ENCODE measurements at regions not wholly inside any gene's neighbourhood (a gene's known extent, or its start where the extent isn't known, plus 50 kb on each side); places are given as distances from the start of the nearest gene placed in this dataset.

DNA sequence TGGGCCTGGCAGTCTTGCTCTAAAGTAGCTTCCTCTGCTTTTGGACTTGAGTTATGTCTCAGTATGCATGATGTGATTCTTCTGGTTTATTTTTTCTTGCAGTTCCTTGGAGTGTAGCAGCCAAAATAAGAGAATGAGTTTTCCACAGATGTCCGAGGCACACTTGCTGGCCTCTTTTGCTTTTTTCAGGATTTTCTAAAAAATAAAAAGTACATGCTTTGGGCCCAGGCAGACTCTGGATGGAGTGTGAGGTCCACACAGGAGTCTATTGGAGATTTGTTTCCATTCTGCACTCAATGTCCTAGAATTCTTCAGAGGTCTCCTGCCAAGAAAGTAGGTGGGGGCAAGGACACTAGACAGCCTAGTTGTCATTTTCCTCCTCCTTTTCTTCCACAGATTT, 477.6 kb downstream of the EPM2A start:
- H3K36me3 ChIP-seq (ENCODE audit: control insufficient read depth in 2 of 4, insufficient read depth in 4 of 4, low read length in 3 of 4): no peaks in the 10 kb centered on the region
- CTCF ChIA-PET (ENCODE audit: partially characterized antibody): no interaction called here
- no peak overlapping the region for H2AK5ac ChIP-seq (ENCODE audit: low read depth, low read length)
- WGBS, 2 experiments (ENCODE audit: extremely low coverage in 1 of 2, insufficient coverage in 1 of 2, insufficient read length in 1 of 2, insufficient replicate concordance in 2 of 2, low coverage in 1 of 2, low lambda C conversion rate in 2 of 2, missing lambda C conversion rate in 1 of 2): 85% methylated on average over 1 of the region's 1 CpG; no CpG with 5 or more reads in 1 of the 2 experiments
- H3K9me3 ChIP-seq (ENCODE audit: insufficient read depth in 2 of 2, low read depth in 1 of 2, low read length in 1 of 2): no peaks in the 10 kb centered on the region
- no peaks in the 10 kb centered on the region for H3K79me1 ChIP-seq (ENCODE audit: low read depth, low read length)
- H2BK15ac ChIP-seq (ENCODE audit: low read length): no peak overlapping the region
- no peaks in the 10 kb centered on the region for H3K79me2 ChIP-seq (ENCODE audit: control insufficient read depth in 1 of 2, insufficient read depth in 2 of 2, low read length in 2 of 2)
- no peak overlapping the region for H3K4me3 ChIP-seq (ENCODE audit: extremely low read depth in 1 of 4, insufficient read depth in 2 of 4, low read depth in 3 of 4, low read length in 4 of 4)
- TF ChIP-seq BRCA1 (IDR thresholded peaks at IDR 0.05; ENCODE audit: low read depth, low read length): no peak
- no peak for TF ChIP-seq JUND (IDR thresholded peaks at IDR 0.05; ENCODE audit: low read length)
- no peak for TF ChIP-seq EP300 (IDR thresholded peaks at IDR 0.05; ENCODE audit: borderline replicate concordance in 1 of 2, low read depth in 2 of 2, low read length in 2 of 2)
- no peak for TF ChIP-seq TEAD4 (IDR thresholded peaks at IDR 0.05; ENCODE audit: low read depth, low read length)
- TF ChIP-seq RNF2 (IDR thresholded peaks at IDR 0.05; ENCODE audit: borderline replicate concordance, low read depth, low read length, missing control alignments, poor library complexity, severe bottlenecking): no peak
- no peak for TF ChIP-seq ASH2L (IDR thresholded peaks at IDR 0.05; ENCODE audit: low read length)
- TF ChIP-seq GTF2F1 (IDR thresholded peaks at IDR 0.05; ENCODE audit: borderline replicate concordance, low read depth, low read length): no peak
- TF ChIP-seq BACH1 (IDR thresholded peaks at IDR 0.05; ENCODE audit: low read length): no peak
- TF ChIP-seq HDAC2 (IDR thresholded peaks at IDR 0.05; ENCODE audit: borderline replicate concordance in 1 of 2, low read depth in 2 of 2, low read length in 2 of 2): no peak
- TF ChIP-seq RXRA (IDR thresholded peaks at IDR 0.05; ENCODE audit: insufficient read depth, low read depth, low read length): no peak
- no peak for TF ChIP-seq KDM5A (IDR thresholded peaks at IDR 0.05; ENCODE audit: low read length)
- no peak for TF ChIP-seq E2F6 (IDR thresholded peaks at IDR 0.05)
- TF ChIP-seq CEBPB (IDR thresholded peaks at IDR 0.05; ENCODE audit: low read depth, low read length): no peak
- TF ChIP-seq, protein P1, sequence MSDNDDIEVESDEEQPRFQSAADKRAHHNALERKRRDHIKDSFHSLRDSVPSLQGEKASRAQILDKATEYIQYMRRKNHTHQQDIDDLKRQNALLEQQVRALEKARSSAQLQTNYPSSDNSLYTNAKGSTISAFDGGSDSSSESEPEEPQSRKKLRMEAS (IDR thresholded peaks at IDR 0.05): no peak
- POLR2A ChIA-PET (ENCODE audit: partially characterized antibody): no interaction called here
- H4K8ac ChIP-seq (ENCODE audit: extremely low read depth, insufficient read depth, low read length): no peak overlapping the region
- no peak overlapping the region for H2BK120ac ChIP-seq (replicated peaks; ENCODE audit: low read depth, low read length)
- H3K23ac ChIP-seq (ENCODE audit: insufficient read length): no peak overlapping the region
- no peak overlapping the region for H2BK20ac ChIP-seq (ENCODE audit: low read length)
- H3K14ac ChIP-seq (ENCODE audit: insufficient read length): no peak overlapping the region
- no peak overlapping the region for H3K18ac ChIP-seq (ENCODE audit: extremely low read depth, low read length)
- no peak for DNase-seq (ENCODE audit: low read depth in 1 of 2, low spot score in 2 of 2)
- H4K5ac ChIP-seq (ENCODE audit: insufficient read length, low read depth, low read length): no peak overlapping the region
- H2BK5ac ChIP-seq (ENCODE audit: low read depth, low read length): no peak overlapping the region
- FAIRE-seq: no peak
- H3K9ac ChIP-seq (replicated peaks in 1 of 4; ENCODE audit: extremely low read depth in 1 of 4, low read depth in 3 of 4, low read length in 3 of 4): no peak overlapping the region
- no peak overlapping the region for H3K4ac ChIP-seq (replicated peaks; ENCODE audit: insufficient read length, low read depth, low read length)
- no peak overlapping the region for H3K27ac ChIP-seq (ENCODE audit: low read depth, low read length)
- no peak overlapping the region for H2BK12ac ChIP-seq (ENCODE audit: low read depth, low read length)
- no peak overlapping the region for H2AFZ ChIP-seq (ENCODE audit: low read length)
- 0 out of 7 replicates have a peak, but pooled peaks cover 0 to 3% (median 0%) of the 10 kb centered on the region in 4 experiments for H3K4me1 ChIP-seq (replicated peaks in 1 of 4; ENCODE audit: control insufficient read depth in 3 of 4, insufficient read depth in 4 of 4, low read length in 3 of 4)
- H4K91ac ChIP-seq (replicated peaks; ENCODE audit: insufficient read length, low read length): no peak overlapping the region
- H3K56ac ChIP-seq (replicated peaks; ENCODE audit: insufficient read length, low read depth, low read length): no peak overlapping the region
- H3K4me2 ChIP-seq (ENCODE audit: insufficient read depth in 1 of 2, low read depth in 2 of 2, low read length in 2 of 2): no peak overlapping the region
- no peaks in the 10 kb centered on the region for H4K20me1 ChIP-seq (replicated peaks in 1 of 2; ENCODE audit: control insufficient read depth in 1 of 2, insufficient read depth in 2 of 2, low read length in 2 of 2)
- no peaks in the 10 kb centered on the region for H3K27me3 ChIP-seq (replicated peaks in 1 of 4; ENCODE audit: control insufficient read depth in 3 of 4, extremely low read depth in 1 of 4, insufficient read depth in 3 of 4, low read length in 3 of 4)
- H3K23me2 ChIP-seq (ENCODE audit: low read depth, low read length): no peaks in the 10 kb centered on the region

Data from H1 (cell line).